DOHH2 (cell line): ENCODE measurements at regions not wholly inside any gene's neighbourhood (a gene's known extent, or its start where the extent isn't known, plus 50 kb on each side); places are given as distances from the start of the nearest gene placed in this dataset.

Experiments used
- EZH2phosphoT487 ChIP-seq: fragments of 200-600 bp; sonication (generic); IDR thresholded peaks from 2 replicates; pipeline ENCODE4 v1.6.1; 2017; ENCODE audit warnings: borderline replicate concordance, mild to moderate bottlenecking, antibody characterized with exemption, low read length, moderate library complexity, mixed read lengths
- TF ChIP-seq, protein P1 (sequence below): fragments of 200-600 bp; sonication (generic); IDR thresholded peaks from one replicate; pipeline ENCODE4 v1.5.1; 2014; ENCODE audit warnings: antibody characterized with exemption, mild to moderate bottlenecking, low read depth, low read length; ENCODE audit not compliant: poor library complexity, severe bottlenecking

DNA sequence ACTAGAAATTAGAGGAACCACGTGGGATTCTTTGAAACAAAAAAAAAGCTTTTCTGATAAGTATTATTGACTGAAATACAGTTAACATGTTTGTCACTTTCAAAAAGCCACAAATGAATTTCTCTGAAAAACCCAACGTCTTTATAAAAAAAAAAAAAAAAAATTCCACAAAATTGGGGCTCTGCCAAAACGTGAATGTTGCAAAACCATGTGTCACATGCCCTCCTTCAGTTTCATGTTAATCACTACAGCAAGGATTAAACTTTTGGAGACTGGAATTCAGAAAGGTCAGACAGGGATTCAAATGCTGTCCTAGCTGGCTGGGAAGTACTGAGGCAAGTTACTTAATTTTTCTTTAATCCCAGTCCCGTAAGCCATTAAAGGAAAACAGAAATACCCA is 278.0 kb upstream of the KLF14 start:
- TF ChIP-seq, protein P1, sequence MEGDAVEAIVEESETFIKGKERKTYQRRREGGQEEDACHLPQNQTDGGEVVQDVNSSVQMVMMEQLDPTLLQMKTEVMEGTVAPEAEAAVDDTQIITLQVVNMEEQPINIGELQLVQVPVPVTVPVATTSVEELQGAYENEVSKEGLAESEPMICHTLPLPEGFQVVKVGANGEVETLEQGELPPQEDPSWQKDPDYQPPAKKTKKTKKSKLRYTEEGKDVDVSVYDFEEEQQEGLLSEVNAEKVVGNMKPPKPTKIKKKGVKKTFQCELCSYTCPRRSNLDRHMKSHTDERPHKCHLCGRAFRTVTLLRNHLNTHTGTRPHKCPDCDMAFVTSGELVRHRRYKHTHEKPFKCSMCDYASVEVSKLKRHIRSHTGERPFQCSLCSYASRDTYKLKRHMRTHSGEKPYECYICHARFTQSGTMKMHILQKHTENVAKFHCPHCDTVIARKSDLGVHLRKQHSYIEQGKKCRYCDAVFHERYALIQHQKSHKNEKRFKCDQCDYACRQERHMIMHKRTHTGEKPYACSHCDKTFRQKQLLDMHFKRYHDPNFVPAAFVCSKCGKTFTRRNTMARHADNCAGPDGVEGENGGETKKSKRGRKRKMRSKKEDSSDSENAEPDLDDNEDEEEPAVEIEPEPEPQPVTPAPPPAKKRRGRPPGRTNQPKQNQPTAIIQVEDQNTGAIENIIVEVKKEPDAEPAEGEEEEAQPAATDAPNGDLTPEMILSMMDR, result no peak
- TF ChIP-seq EZH2phosphoT487, result no peak
